HUDEP-2 (cell line): ENCODE measurements at regions not wholly inside any gene's neighbourhood (a gene's known extent, or its start where the extent isn't known, plus 50 kb on each side); places are given as distances from the start of the nearest gene placed in this dataset.
A peak's percentile ranks its signal among the peaks of the same experiment; 100 is the strongest.

ENCODE experiments used
- DNase-seq, 76 experiments: peaks; one replicate each; lab custom pipeline; 2025; ENCODE audit not compliant: unreplicated experiment in 76 of 76; lab: John Stamatoyannopoulos, UW

DNA sequence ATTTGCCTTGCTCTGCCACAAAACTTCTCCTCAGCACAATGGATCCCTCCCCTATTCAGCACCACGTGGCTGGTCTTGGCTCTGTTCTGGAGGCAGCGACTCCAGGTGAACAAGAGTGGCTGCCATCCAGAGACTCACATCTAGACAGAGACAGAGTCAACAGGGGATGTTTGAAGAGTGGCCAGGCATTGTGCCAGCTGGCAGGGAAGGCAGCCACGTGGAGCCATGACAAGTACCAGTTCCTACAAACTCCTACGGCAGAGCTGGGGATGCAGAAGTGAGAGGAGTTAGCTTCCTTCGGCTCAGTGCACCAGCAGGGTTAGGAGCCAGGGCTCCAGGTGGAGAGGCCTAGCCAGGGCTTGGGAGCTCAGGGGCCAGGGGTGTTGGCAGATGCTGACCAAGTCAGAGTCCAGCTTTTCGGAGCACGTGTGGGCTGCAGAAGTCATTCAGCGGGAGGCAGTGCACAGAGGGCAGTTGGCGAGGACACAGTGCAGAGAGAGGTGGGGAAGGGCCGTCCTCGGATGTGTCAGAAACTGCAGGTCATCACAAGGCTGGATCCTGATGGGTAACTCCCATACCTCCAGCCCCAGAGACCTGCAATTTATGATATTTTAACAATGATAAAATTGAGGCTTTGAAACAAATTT is 171.7 kb upstream of the PDE10A start:
- DNase-seq, result peak in 4 of 76 experiments; percentile 2 to 17 (median 8)

DNA sequence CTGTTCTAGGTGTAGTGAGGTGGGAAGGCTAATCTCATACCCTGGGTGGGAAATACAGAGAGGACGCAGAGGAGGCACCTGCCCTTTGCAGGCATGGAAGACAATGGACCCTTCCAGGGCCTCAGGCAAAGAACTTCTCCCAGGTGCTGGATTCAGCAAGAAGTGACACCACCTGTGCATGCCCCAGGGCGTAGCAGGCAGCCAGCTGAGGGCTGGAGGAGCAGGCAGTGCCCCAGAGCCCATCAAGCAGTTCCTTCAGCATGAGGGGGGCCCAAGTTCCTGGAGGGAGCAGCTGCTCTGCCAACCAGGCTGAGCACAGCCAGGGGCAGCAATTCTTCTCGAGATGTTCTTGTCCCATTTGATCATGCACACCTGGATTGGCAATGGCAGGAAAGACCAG is 170.3 kb upstream of the PDE10A start:
- DNase-seq, result no peak

GRCh38 chr6:165831812-165832510 is 168.9 kb upstream of the PDE10A start:
- DNase-seq, result no peak

GRCh38 chr6:165830761-165831160 is 167.7 kb upstream of the PDE10A start:
- DNase-seq, result no peak

- no peak for DNase-seq
Observed at GRCh38 chr6:165829376-165829775, 166.3 kb upstream of the PDE10A start.

- DNase-seq, result no peak
Observed at GRCh38 chr6:165827190-165827518, 164.1 kb upstream of the PDE10A start.

DNA sequence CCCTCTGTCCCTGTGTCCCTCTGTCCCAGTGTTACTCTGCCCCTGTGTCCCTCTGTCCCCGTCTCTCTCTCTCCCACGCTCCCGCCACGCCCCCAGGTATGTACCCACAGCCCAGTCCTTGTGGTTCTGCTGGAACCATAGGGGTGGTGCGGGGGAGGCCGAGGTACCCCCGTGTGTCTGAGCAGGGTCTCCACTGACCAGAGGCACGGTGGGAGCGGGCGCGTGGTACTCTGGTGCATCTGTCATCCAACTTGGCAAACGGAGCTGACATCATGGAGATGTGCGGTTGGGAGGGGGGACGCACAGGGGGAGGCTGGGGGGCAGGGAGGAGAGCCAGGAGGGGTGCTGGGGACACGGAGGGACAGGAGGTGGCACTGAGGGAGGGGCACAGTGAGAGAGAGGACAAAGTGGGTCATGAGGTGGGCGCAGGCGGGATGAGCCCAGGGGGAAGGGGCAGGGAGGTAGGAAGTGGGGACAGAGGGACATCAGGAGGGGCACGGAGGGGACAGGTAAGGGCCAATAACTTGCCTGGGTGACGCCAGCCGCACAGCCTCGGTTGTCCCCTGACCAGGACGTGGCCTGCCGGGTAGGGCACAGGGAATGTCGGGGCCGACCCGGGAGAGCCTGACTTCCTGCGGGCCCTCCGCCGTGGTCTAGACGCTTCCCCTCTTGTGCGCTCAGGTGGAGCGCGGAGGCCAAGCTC is 163.6 kb upstream of the PDE10A start:
- no peak for DNase-seq

- no peak for DNase-seq
Observed at GRCh38 chr6:165825256-165825815, 162.3 kb upstream of the PDE10A start.

GRCh38 chr6:165823609-165824326 is 160.7 kb upstream of the PDE10A start:
- no peak for DNase-seq

DNA sequence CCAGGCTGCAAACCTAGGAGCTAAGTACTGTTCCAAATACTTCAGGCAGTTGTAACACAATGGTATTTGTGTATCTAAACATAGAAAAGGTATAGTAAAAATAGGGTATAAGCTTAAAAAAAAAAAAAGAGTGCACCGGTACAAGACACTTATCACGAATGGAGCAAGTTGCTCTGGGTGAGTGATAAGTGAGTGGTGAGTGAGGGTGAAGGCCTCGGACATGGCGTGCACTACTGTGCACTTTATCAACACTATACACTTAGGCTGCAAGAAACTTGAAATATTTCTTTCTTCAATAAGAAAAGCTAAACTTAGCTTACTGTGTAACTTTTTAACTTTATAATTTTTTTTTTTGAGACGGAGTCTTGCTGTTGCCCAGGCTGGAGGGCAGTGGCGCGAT is 159.5 kb upstream of the PDE10A start:
- no peak for DNase-seq

DNA sequence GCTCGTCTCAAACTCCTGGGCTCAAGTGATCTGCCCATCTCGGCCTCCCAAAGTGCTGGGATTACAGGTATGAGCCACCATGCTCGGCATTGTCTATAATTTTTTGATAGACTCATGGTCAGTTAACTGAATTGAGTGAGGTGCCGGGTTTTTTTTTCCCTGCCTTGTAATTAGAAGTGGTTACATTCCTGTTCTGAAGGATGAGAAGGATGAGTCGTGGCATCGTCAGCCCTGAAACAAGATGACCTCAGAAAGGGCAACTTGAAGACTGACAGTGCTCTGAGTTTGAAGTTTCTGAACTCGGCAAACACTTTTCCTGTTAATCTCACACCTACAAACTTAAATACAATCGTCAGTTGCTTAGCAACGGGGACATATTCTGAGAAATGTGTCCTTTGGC is 158.7 kb upstream of the PDE10A start:
- DNase-seq, result no peak

DNA sequence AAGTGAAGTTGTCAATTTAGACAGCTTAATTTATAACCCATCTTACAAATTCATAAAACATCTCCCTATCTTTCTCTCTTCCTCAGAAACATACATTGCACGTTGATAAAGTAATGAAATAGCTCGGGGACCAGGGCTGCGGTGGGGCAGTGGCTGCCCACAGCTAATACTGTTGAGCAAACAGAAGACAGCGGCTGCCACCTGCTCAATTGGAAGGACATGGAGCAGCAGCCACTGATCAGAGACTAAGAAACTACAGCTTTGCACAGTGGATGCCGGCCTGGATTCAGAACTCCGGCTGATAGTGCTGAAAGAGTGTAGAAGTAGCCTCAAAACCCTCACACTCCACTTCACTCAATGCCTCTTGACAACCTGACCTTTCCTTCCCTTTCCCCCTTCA is 157.9 kb upstream of the PDE10A start:
- no peak for DNase-seq

DNA sequence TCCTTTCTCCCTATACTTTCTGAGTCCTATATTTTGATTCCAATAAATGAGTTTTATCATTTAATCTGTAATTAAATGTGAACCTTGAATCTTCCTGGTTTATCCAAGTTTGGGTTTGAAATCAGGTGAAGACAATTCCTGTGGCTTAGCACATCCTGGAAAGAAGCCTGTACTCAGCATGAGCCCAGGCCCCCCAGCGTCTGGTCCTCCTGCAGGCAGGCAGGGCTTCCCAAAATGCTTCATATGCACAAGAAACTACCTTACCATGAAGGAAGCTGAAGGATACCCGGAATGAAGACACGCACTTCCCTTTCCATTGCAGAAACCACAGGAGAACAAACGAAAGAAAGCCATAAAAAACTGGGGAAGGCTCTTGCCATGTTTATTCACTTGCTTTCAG is 157.4 kb upstream of the PDE10A start:
- DNase-seq, result no peak

GRCh38 chr6:165819394-165819793 is 156.4 kb upstream of the PDE10A start:
- no peak for DNase-seq

DNA sequence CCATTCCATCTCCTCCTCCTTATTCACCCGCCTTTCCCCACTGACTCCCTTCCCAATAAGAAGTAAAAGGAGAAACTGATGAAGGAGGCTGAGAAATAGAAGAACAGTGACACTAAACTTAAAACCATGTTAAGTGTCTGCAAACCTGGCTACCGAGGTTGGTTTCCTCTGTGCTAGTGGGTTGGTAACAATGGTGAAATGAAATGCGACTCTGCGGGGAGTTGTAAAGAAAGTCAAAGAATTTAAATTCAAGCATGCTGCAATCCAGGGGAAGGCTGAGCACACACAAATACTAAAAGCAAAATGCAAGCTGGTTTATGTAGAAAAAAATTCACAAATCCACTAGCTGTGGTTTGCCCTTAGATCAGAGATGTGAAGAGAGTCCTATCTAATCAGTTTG is 155.2 kb upstream of the PDE10A start:
- no peak for DNase-seq

GRCh38 chr6:165817771-165818170 is 154.7 kb upstream of the PDE10A start:
- no peak for DNase-seq

GRCh38 chr6:165817148-165817547 is 154.1 kb upstream of the PDE10A start:
- DNase-seq, result no peak

- no peak for DNase-seq
Observed at GRCh38 chr6:165814679-165815078, 151.6 kb upstream of the PDE10A start.

DNA sequence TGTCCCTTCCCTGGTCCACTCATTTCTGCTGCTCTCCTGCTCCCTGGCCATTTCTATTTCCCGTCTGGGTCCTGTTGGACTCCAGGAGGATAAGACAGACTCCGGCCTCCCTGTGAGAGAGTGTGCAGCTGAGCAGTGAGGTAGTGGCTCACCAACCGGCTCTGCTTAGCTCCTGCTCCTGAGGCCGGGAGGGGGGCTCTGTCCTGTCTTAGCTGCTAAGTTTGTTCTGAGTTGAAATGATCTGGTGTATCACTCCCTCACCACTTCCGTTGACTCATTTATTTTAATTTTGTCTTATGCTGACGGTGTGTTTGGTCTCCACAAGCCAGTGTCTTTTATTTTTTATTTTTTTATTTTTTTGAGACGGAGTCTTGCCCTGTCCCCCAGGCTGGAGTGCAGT is 148.5 kb upstream of the PDE10A start:
- no peak for DNase-seq

DNA sequence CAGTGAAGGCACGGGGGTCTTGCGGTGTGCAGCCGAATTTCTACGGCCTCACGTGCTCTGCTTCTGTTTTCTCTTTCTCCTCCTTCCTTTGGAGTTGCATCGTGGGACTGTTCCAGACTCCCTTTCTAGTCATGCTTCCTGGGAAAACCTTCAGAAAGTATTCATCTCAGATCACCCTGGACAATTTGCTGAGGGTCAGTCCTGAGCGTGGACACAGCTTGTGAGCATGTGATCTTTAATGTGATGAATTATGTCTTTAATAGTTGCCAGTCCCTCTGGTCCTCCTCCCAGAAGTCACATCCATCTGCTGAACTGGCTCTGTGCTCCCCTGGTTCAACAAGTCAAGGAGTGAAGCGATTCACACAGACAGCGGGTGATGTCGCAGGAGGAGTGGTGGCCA is 145.0 kb upstream of the PDE10A start:
- DNase-seq, result no peak

- no peak for DNase-seq
Observed at GRCh38 chr6:165807249-165807960, 144.4 kb upstream of the PDE10A start.
